ENCODE measurements at regions not wholly inside any gene's neighbourhood (a gene's known extent, or its start where the extent isn't known, plus 50 kb on each side); places are given as distances from the start of the nearest gene placed in this dataset.

DNA sequence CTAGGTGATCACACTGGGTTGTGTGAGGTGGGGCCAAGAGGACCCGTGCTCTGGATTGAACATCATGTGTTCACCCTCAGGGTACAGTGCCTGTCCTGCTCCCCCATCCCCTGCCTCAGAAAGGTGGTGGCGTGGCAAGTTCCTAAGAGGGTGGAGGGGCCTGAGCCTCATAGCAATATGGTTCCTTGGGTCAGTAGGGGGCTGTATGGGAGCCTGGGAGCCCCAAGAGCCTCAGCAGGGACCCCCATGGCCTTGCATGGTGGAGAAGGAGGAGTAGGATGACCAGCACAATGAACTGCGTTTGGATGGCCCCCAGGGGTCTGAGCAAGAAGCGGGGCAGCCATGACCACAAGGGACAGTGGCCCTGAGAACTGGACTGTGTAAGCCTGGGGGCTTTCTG is 89.6 kb upstream of the SHB start:
- no peak for DNase-seq (ENCODE audit: low spot score)

DNA sequence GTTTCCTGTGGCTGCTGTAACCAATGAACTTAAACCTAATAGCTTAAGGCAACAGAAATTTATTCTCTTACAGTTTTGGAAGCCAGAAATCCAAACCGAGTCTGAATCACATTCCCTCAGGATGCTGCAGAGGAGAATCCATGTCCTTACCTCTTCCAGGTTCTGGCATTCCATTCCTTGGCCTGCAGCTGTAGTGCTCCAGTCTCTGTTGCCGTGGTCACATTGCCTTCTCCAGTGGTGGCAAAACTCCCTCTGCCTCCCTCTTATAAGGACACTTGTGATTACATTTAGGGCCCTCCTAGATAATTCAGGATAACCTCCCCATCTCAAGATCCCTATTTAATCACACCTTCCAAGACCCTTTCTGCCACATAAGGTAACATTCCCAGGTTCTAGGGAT is 88.7 kb upstream of the SHB start:
- DNase-seq (ENCODE audit: low spot score): no peak

DNA sequence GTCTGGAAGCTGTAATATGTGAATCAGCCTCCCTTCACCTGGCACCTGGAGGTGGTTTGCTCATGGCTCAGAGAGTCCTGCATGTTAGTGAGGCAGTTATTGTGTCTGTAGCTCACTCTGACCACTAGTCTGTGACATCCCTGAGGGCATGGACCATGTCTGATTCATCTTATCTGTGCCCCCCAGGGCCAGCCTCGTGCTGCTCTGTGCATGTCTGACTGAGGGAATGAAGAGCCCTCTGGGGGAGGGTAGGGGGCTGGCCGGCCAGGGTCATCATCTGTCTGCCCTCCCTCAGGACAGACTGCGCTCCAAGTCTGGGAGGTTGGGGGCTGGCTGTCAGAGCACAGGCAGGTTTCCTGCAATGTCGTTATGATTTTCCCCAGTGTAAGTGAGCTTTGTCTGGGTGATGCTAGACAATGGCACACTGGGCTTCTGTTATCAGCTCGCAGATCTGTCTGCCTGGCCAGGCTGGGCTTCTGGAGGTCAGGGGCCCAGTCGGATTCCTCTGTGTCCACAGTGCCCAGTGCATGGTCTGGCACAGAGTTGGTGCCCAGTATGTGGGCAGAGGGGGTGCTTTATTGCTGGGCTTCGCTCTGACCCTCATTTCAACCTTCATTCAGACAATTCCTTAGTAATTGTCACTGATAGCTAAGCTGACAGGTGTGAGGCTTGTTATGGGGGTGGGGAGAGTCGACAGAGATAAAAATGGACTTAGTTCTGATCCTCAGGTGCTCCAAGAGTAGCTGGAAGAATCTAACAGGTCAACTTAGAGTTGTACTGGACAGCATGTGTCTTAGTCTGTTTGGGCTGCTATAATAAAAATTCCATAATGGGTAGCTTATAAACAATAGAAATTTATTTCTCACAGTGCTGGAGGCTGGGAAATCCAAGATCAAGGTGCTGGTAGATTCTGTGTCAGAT is 85.7 kb upstream of the SHB start:
- DNase-seq (ENCODE audit: low spot score): no peak

DNA sequence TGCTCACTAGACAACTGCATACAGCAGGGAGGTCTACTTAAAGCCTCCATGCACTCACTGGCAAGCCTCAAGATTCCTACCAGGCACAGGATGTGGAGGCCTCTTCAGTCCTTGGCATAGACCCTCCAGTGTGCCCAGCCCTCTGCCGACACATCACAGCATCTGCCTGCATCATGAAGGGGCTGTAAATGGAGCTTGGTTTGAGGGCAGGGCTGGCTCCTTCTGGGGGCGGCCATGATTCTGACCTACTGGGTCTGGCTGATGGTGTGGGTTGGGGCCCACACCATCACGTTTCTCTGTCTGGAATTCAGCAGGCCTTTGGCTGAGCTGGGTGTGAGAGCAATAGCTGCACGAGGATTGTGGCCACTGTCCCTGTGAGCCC is 84.9 kb upstream of the SHB start:
- no peak for DNase-seq (ENCODE audit: low spot score)

DNA sequence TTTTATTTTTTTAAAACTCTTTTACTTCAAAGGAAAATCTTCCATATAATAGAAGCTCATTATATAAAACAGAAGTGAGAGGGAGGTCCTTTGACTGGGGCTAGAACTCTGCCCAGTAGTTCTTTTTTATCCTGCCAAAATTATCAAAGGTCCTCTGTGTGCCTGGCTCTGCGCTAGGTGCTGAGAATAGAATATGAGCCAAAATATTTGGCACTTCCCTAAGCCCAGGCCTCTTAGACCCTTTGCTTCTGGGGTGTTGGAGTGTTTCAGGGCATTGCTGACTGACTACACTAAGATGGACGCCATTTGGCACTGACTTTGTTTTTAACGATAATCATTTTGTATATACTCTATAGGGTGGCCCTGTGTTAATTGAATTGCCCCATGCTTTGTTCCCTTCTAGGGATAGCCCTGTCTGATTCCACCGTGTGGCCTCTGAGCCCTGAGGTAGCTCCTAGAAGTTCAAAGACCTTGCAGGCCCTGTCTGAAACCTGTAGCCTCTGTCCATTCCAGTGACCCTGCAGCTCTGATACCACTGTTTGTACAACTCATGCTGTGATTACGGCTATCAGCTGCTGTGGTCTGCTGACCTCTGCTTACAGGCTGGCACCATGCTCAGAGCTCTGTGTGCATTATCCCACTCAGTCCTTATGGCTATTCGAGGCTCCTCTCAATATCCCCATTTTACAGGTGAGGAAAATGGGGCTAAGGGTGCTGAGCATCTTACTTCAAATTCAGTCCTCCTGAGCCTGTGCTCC is 84.3 kb upstream of the SHB start:
- no peak for DNase-seq (ENCODE audit: low spot score)

DNA sequence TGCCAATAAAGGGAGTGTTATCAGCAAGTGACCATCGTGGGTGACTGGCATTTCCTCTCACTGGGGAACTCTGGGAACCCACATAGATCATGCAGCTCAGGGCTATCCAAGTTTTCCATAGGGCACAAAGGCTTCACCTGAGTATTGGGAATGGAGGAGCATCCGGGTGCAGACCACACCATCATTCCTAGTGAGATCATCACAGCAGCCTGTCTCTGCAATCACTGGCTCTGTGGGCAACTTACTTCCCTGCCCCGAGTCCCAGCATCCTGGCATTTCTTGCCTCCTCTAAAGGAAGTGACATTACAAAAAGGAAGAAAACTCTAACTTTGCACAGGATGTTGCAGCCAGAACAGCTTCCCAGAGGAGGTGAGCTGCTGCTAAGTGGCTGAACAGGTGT is 80.6 kb upstream of the SHB start:
- no peak for DNase-seq (ENCODE audit: low spot score)

DNA sequence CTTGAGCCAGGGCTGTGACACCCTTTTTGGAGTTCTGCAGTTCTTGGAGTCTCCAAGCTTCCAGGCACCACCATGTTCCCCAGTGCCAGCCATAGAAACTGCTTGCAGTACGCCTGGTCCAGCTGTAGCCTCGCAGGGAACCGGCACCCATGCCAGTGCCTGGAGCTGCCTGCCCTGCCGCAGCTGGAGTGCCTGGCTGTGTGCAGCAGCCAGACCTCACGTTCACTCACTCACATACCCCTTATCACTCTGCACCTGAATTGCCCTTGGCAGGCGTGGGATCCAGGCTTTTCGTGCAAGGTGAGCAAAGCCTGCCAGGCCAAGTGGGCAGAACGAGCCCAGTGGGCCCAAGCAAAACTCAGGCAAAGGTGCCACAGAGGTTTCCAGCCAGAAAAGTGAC is 77.8 kb upstream of the SHB start:
- no peak for DNase-seq (ENCODE audit: low spot score)

DNA sequence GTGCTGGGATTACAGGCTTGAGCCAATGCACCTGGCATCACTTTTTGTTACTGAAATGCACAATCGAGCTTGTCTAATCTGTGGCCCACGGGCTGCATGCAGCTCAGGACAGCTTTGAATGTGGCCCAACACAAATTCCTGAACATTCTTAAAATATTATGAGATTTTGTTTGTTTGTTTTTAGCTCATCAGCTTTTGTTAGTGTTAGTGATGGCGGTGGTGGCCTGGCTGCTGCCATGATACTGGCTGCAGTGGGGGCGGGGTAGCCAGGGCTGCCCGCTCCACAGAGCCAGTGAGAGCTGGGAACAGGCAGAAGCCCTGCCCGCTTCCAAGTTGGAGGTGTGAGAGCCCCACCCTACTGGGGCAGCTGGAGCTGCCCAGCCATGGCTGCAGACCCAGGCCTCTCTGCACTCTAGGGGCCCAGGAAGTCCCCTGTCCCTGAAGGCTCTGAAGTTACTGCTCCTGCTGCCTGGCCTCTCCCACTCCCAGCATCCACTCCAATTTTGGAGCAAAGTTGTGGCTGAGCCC is 76.6 kb upstream of the SHB start:
- DNase-seq (ENCODE audit: low spot score): no peak

DNA sequence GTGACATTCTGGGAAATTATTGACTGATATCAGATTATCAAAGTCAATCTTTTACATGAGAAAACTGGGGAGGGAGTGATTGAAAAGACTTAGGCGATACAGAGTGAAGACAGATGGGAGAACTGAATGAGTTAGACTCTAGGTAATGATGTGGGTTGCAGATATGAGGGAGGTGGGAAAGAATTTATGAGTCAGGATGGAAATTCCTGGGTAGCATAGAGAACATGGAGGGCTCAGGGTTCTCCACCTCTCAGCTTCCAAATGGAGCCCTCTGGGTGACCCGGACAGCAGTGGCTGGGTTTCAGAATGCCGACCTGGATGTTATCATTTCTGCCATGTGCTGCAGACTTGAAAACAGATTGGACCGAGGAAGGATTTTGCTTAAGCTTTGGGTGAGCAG is 75.4 kb upstream of the SHB start:
- peak; percentile 13 for DNase-seq (ENCODE audit: low spot score)

DNA sequence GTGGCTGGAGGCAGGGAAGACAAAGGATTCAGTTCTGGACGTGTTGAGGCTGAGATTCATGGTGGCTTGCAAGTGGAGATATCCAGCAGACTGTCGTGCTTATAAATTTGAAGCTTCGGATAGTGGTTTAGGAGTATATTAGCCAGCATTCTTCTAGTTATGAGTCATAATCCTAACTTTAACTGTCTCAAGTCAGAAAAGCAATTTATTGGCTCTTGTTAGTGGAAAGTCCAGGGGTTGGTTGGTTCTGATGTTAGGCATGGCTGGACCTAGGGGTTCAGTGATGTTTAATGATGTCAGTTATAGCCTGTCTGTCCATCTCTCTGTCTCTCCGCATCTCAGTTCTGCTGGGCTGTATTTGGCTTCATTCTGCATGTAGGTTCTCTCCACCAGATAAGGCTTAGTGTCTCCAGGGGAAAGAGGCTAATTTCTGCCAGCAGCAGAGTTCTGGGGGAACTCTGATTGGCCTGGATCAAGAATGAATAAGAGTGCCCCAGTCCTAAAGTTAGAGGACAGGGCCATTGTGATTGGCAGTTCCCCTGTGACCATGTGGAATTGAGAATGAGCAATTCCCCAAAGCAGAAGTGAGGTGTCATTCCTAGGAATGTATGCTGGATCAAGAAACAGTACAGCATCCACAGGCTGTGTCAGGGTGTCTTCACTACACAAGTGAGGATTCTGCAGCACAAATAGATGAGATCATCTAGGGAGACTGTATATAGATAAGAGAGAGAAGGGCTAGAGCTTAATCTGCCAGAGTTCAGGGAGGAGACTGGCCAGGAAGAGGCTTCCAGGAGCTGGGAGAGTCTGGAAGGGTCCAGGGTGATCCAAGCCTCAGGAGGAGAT is 72.9 kb upstream of the SHB start:
- peak; percentile 61 for DNase-seq (ENCODE audit: low spot score)

DNA sequence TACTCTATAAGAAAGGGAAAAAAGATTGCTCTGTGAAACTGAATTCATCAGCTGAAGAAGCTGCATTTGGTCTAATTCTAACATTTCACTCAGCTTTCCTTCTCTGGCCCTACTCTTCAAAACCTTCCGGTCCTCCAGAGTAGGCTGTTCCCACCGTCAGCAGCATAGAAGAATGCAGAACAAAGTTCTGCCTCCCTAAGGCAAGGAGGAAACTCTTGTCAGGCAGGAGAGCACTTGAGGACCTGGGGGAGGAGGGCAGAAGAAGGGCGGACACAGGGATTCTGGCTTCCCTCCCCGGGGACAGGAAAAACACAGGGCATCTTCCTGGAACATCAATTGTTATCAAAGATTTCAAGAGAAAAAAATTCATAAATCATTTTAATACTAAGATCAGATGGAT is 69.2 kb upstream of the SHB start:
- DNase-seq (ENCODE audit: low spot score): no peak

DNA sequence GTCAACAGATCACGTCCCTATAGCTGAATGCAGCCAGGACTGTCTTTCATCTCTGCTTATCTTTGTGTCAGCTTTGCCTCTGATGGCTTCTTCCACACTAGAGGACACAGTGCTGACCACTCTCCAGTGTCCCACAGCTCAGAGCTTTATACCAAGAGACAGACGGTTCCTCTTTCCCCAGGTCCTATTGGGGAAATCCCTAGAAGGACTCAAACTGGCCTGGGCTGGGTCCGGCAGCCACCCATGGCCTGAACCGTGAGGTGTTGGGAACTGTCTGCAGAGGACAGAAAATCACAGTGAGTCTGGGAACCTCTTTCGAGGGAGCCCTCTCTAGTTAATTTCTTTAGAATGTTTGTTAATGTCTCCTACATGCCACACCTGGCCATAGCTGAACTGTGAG is 68.3 kb upstream of the SHB start:
- no peak for DNase-seq (ENCODE audit: low spot score)

DNA sequence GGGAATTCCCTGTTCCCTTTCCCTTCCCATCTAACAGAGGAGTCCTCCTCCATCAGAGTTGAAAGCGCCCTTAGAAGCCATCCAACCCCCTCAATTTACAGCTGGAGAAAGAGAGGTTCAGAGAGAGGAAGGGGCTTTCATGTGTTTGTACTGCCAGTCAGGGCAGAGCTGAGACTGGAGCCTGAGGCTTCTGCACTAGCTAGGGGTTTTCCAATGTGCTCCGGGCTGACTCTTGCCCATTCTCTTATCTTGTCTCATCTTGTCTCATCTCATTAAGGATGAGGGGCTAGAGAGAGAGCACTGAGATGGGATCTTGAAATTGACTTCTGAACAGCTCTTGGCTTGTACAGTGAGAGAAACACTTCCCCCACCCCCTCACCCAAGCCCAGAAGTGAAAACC is 67.4 kb upstream of the SHB start:
- DNase-seq (ENCODE audit: low spot score): no peak

DNA sequence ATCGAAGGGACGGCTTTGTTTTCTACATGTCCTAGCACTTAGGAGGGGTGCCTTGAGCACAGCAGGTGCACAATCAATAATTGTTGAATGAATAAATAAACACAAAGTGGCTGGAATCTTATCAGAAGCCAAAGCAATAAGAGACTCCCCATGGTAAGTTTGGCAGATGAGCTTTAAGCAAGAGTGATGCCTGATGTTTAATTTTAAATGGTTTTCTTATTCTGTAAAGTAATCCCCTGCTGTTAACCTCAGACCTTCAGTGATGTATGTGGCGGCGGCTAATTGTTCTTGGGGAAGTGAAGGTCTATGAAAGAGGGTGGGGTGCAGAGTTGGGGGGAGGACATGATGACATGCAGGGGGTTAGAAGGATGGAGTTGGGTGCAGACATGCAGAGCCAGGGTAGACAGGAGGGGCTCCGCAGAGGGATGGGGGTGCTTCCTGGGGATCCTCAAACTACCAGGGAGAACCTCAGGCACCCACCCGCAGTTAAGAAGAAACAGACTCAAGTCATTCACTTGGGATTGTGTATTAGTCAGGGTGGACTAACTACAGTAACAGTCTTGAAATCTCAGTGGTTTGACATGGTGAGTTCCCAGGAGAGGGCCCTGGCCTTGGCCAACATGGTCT is 65.7 kb upstream of the SHB start:
- no peak for DNase-seq (ENCODE audit: low spot score)

DNA sequence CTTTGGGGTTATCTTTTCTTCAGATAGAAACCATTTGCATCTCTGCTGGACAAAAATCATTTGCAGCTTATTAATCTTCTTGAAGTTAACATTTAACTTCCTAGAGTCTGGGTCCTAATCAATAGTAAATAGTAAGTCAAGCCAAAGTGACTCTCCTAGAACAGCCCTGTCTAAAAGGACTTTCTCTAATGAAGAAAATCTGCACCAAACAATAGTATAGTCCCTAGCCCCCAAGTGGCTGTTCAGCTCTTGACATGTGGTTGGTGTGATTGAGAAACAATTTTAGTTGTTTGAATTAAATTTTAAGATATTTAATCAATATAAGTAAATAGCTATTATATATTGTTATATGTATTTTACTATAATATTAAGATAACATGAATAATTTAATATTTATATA is 64.6 kb upstream of the SHB start:
- DNase-seq (ENCODE audit: low spot score): no peak

DNA sequence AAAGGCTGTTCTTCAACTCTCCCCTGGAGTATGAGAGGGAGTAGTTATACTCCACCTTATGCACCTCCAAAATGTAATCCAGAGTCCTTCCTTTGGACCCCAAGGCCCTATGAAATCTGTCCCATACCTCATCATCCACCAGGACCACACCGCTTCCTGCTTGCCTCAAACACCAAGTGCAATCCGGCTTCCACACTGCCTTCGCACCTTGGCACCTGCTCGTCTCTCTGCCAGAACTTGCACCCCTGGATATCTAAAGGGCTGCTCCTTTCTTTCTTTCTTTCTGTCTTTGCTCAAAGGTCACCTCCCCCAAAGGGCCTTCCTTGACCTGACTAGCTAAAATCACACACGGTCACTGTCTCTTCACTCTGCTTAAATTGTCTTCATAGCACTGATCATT is 63.9 kb upstream of the SHB start:
- no peak for DNase-seq (ENCODE audit: low spot score)

DNA sequence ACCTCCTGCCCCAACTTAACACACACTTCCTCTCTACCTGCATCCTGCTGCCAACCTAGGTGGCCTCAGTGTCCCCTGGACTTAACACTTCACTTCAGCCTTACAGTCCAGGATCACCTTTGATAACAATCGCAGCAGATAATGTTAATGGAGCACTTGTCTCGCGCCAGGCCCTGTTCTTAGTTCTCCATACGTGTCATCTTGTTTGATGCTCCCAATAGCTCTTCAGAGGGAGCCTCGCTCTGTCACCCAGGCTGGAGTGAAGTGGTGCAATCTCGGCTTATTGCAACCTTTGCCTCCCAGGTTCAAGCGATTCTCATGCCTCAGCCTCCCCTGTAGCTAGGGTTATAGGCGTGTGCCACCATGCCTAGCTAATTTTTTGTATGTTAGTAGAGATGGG is 62.7 kb upstream of the SHB start:
- no peak for DNase-seq (ENCODE audit: low spot score)

DNA sequence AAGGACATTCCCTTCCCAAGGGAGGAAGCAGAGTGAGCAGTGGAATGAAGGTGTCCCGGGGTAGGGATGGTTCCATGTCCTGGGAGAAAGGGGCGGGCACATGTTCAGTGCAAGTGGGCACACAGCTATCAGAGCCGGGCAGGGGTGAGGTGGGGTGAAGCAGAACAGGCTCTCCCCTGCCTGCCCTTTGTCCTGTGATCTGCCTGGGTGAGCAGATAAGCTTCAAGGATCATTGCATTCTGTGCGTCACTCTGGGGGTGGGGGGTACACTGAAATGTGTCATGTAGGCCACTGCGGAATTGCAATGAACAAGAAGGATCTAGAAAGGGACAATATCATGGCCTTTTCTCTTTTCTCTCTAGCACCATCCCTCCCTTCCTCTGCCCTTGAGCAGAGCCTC is 61.7 kb upstream of the SHB start:
- no peak for DNase-seq (ENCODE audit: low spot score)

DNA sequence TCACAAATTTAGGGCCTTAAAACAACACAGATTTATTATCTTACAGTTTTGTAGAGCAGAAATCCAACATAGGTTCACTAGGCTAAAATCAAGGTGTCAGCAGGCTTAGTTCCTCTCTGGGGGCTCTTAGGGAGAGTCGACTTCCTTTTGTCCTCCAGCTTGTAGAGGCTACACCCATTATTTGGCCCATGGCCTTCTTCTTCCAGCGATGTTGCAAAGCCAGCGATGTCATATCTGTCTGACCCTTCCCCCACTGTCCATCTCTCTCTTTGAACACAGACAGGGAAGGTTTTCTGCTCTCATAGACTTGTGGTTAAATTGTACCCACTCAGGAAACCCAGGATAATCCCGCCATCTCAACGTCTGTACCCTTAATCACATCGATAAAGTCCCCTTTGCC is 60.3 kb upstream of the SHB start:
- no peak for DNase-seq (ENCODE audit: low spot score)

DNA sequence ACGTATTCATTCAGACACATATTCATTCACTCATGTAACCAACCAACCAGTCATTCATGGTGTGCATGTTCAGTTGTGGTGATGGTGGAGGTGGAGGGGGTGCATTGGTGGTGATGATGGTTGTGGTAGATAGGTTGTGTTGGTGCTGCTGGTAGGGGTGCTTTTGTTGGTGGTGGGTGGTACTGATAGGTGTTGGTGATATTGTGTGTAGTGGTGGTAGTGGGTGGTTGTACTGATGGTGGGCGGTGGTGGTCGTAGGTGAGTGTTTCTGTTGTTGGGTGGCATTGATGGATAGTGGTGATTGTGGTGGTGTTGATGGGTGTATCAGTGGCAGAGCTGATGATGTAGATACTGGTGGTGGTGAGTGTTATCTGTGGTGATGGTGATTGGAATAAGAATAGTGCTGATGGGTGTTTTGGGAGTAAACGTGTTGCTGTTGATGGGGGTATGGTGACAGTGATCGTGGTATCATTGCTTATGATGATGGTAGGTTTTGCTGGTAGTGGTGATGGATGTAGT is 59.8 kb upstream of the SHB start:
- no peak for DNase-seq (ENCODE audit: low spot score)

DNA sequence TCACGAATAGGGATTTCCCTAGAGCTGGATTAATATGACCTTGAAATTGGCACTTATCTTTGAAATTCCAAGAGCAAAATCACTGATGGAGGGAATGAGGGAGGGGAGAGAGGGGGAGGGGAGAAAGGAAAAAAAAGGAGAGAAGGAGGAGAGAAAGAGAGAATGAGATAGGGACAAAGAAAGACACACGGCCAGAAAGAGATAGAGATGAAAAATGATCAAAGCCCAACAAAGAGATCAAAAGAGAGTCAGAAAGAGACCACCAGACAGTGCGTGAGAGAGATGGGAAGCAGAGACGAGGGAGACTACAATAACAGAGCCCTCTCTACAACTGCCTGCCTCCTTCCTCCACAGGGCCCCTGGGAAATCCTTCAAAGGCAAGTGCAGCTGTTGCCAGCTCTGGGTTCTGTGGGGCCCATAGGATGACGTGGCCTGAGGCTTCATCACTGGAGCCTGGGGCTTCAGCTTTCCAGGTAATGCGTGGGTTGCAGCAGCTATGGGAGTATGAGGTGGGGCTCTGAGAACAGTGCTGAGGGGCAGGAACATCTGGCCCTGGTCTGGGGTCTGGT is 58.3 kb upstream of the SHB start:
- no peak for DNase-seq (ENCODE audit: low spot score)

Measured in SW480 (cell line).